Body of pancreas (tissue), 4 donors: ENCODE measurements at regions not wholly inside any gene's neighbourhood (a gene's known extent, or its start where the extent isn't known, plus 50 kb on each side); places are given as distances from the start of the nearest gene placed in this dataset.

Experiments used
- ATAC-seq: fragments of 150-250 bp; one replicate; pipeline ENCODE4 v1.9.1; 2016
- DNase-seq, 4 donors: peaks; one replicate each; pipeline ENCODE4 v3.0.0-alpha.2; 2019
- H3K27ac ChIP-seq, 4 donors: fragments of 200-600 bp; sonication (generic); 1 replicate in 3 of 4; 2 replicates in 1 of 4; pipeline versions ENCODE4 v1.5.1 to v1.6.1; 2016 to 2019; ENCODE audit warnings: mild to moderate bottlenecking in 1 of 4, mixed read lengths in 1 of 4, moderate library complexity in 1 of 4
- H3K27me3 ChIP-seq, 2 donors: fragments of 200-600 bp; sonication (generic); one replicate each; pipeline ENCODE4 v1.6.0; 2016; ENCODE audit warnings: mild to moderate bottlenecking in 1 of 2
- H3K36me3 ChIP-seq, 2 donors: fragments of 200-600 bp; sonication (generic); replicated peaks in 1 of 2; 2 replicates each; pipeline ENCODE4 v1.5.1; 2016; ENCODE audit warnings: low read depth in 2 of 2; ENCODE audit not compliant: insufficient read depth in 1 of 2
- H3K4me1 ChIP-seq: fragments of 200-600 bp; sonication (generic); one replicate; pipeline ENCODE4 v1.6.0; 2016
- H3K4me3 ChIP-seq, 2 donors: fragments of 200-600 bp; sonication (generic); 1 replicate in 1 of 2; 2 replicates in 1 of 2; pipeline ENCODE4 v1.5.1; 2016 to 2019
- H3K9me3 ChIP-seq, 3 donors: fragments of 200-600 bp; sonication (generic); 1 replicate in 2 of 3; 2 replicates in 1 of 3; pipeline ENCODE4 v1.5.1; 2016
- CTCF ChIP-seq, 7 experiments: fragments of 450-650 bp in 4 of 7; fragments of 200-600 bp in 3 of 7; sonication (generic) in 3 of 7; IDR thresholded peaks; one replicate each; pipeline ENCODE4 v1.5.1; 2016 to 2019; ENCODE audit warnings: antibody characterized with exemption in 7 of 7
- POLR2A ChIP-seq, 3 donors: fragments of 450-650 bp; IDR thresholded peaks; one replicate each; pipeline ENCODE4 v1.6.1; 2016; ENCODE audit warnings: antibody characterized with exemption in 3 of 3, mild to moderate bottlenecking in 2 of 3
- WGBS, 2 donors: methylation state at CpG; one replicate each; pipeline ENCODE4 v1.1.5; 2017; 5-methylcytosine and 5-hydroxymethylcytosine counted together
- intact Hi-C: fragments of 100-400 bp; cut with DNase I; formaldehyde crosslinking; loops from one replicate; pipeline ENCODE4 v1.15.1; 2023

GRCh38 chr6:82681119-82681714, 317.6 kb downstream of the TPBG start:
- intact Hi-C loops, result no loop called here
- ATAC-seq (no peak), DNase-seq (no peak)
- no peaks in the 10 kb centered on the region for H3K36me3 ChIP-seq
- 50 to 60% methylated on average over 3 of the region's 3 CpGs for WGBS, 2 donors
- no peaks in the 10 kb centered on the region for H3K27me3 ChIP-seq
- TF ChIP-seq CTCF (IDR thresholded peaks at IDR 0.05), result no peak
- TF ChIP-seq POLR2A (IDR thresholded peaks at IDR 0.05), result no peak
- H3K9me3 ChIP-seq, result peaks cover 0 to 5% (median 0%) of the 10 kb centered on the region in 3 donors
- no peak overlapping the region for H3K4me3 ChIP-seq
- H3K4me1 ChIP-seq, result no peaks in the 10 kb centered on the region
- no peak overlapping the region for H3K27ac ChIP-seq

- no peak for DNase-seq
- WGBS, 2 donors, result 54 to 69% methylated on average over 3 of the region's 3 CpGs
- Histone ChIP-seq H3K36me3 (no peaks in the 10 kb centered on the region), H3K9me3 (no peaks in the 10 kb centered on the region), H3K4me3 (no peak overlapping the region), H3K27ac (no peak overlapping the region), H3K27me3 (no peaks in the 10 kb centered on the region), H3K4me1 (no peaks in the 10 kb centered on the region)
- intact Hi-C loops, result no loop called here
- no peak for TF ChIP-seq POLR2A (IDR thresholded peaks at IDR 0.05)
- TF ChIP-seq CTCF (IDR thresholded peaks at IDR 0.05), result no peak
- ATAC-seq, result no peak
These were observed 323.1 kb downstream of the TPBG start for GRCh38 chr6:82686719-82687118.

GRCh38 chr6:82687855-82688254, 324.2 kb downstream of the TPBG start:
- WGBS, 2 donors, result 63% methylated on average over 7 of the region's 7 CpGs
- DNase-seq (peak in 1 of 4 donors; percentile 5), ATAC-seq (peak; percentile 30)
- Histone ChIP-seq H3K27me3 (no peaks in the 10 kb centered on the region), H3K4me1 (no peaks in the 10 kb centered on the region), H3K9me3 (no peaks in the 10 kb centered on the region), H3K36me3 (no peaks in the 10 kb centered on the region), H3K4me3 (no peak overlapping the region), H3K27ac (no peak overlapping the region)
- intact Hi-C loops, result no loop called here
- TF ChIP-seq CTCF (IDR thresholded peaks at IDR 0.05) (no peak), POLR2A (IDR thresholded peaks at IDR 0.05) (no peak)

GRCh38 chr6:82690283-82690682, 326.7 kb downstream of the TPBG start:
- no peak for TF ChIP-seq POLR2A (IDR thresholded peaks at IDR 0.05)
- TF ChIP-seq CTCF (IDR thresholded peaks at IDR 0.05), result no peak
- H3K4me1 ChIP-seq, result no peaks in the 10 kb centered on the region
- H3K27ac ChIP-seq, result no peak overlapping the region
- H3K4me3 ChIP-seq, result no peak overlapping the region
- no peaks in the 10 kb centered on the region for H3K36me3 ChIP-seq
- ATAC-seq (no peak), DNase-seq (no peak)
- no peaks in the 10 kb centered on the region for H3K27me3 ChIP-seq
- WGBS, 2 donors, result 79 to 85% methylated on average over 6 of the region's 6 CpGs
- intact Hi-C loops, result no loop called here
- no peaks in the 10 kb centered on the region for H3K9me3 ChIP-seq

- Histone ChIP-seq H3K27me3 (no peaks in the 10 kb centered on the region), H3K9me3 (no peaks in the 10 kb centered on the region), H3K27ac (no peak overlapping the region), H3K36me3 (no peaks in the 10 kb centered on the region), H3K4me3 (no peak overlapping the region), H3K4me1 (no peaks in the 10 kb centered on the region)
- no peak for ATAC-seq
- intact Hi-C loops, result no loop called here
- DNase-seq, result no peak
- TF ChIP-seq CTCF (IDR thresholded peaks at IDR 0.05), result no peak
These were observed 328.4 kb downstream of the TPBG start for GRCh38 chr6:82691997-82692396.
